ENCODE measurements at regions not wholly inside any gene's neighbourhood (a gene's known extent, or its start where the extent isn't known, plus 50 kb on each side); places are given as distances from the start of the nearest gene placed in this dataset.
"Not testable (repeated sequence)": the region's sequence is repeated elsewhere in the genome, so short reads cannot be mapped to it uniquely, and the experiment has no call there.

- DNase-seq: no peak
Observed at GRCh38 chr7:115638853-115639252, 391.7 kb downstream of the TFEC start.

- no peak for DNase-seq
Observed at GRCh38 chr7:115637128-115637527, 393.4 kb downstream of the TFEC start.

GRCh38 chr7:115635876-115636275, 394.7 kb downstream of the TFEC start:
- DNase-seq: no peak

DNA sequence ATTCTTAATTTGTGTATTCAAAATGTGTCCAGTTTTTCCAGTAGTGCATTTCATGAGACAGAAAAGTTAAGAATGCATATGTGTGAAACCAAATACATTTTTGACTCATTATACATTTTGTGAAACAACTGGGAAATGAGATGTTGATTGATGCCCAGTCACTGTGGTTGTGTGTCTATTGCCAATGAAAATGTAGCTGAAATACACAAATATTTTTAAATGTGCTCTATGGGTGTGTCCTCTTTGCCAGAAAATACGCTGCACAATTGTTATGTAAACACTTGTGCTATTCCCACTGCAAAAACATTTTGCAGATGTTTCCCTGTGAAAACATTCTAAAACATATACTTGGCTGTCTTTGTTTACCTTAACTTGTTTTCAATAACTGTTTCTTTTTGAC, 395.2 kb downstream of the TFEC start:
- no peak for DNase-seq

GRCh38 chr7:115634633-115635032, 395.9 kb downstream of the TFEC start:
- no peak for DNase-seq

- no peak for DNase-seq
Observed at GRCh38 chr7:115632636-115633035, 397.9 kb downstream of the TFEC start.

DNA sequence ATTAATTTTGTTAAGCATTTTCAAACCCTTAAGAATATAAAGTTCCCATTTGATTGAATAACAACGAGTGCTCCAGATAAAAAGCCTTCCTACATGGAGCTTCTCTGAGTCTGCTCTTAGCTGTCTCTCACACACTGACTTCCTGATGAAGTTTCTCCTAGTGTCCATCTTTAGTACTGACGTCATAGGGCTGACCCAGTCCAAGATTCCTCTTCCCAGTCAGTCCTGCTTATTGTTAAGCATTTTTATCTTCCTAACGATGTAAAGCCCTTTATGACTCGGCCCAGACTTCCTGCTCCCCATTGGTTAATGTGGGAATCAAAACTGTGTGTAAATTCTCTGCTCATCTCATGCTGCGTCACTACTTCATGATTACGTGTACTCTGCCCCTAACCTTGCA, 398.8 kb downstream of the TFEC start:
- no peak for DNase-seq

DNA sequence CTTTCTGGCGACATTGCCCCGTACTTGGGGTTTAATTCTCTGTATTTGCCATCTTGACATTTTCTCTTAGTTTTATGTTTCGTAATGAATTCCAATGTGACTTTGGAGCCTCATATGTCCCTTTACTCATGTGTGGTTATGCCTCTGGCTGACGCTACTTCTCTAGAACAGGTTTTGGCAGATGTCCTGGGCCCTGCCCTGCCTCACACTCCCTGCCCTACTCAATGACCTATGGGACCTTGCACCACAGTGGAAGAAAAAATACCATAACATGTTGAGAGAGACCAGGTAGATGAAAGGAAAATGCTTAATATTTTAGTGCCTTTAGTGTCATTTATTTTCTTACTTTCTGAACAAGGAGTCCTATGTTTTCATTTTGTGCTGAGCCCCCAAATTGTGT, 400.5 kb downstream of the TFEC start:
- no peak for DNase-seq

DNA sequence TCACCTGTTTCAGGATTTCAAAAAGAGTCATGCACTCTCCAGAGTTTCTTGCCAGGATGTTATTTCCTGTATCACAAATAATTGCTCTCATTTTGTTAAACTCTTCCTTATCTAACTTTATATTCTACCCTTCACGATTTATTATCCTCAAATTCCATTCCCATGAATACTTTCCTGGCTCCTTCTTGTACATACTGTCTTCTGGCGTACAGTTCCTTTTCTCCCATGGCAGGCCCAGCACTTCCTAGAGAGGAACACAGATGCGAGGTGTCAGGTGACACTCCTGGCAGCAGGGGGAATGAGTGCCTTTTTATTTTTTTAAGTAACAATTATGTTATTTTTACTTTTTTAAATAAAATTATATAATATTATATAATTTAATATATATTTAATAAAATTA, 411.9 kb downstream of the TFEC start:
- DNase-seq: no peak

GRCh38 chr7:115613836-115614235, 416.7 kb downstream of the TFEC start:
- no peak for DNase-seq

DNA sequence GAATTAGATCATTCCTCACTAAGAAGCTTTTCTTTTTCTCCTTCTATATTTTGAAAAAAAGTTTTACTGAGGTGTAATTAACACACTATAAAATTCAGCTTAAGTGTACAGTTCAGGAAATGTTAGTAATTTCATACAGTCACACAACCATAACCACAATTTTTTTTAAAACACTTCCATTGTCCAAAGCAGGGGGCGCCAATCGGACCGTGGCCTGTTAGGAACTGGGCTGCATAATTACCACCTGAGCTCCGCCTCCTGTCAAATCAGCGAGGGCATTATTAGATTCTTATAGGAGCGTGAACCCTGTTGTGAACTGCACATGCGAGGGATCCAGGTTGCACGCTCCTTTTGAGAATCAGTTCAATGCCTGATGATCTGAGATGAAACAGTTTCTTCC, 427.1 kb downstream of the TFEC start:
- no peak for DNase-seq

DNA sequence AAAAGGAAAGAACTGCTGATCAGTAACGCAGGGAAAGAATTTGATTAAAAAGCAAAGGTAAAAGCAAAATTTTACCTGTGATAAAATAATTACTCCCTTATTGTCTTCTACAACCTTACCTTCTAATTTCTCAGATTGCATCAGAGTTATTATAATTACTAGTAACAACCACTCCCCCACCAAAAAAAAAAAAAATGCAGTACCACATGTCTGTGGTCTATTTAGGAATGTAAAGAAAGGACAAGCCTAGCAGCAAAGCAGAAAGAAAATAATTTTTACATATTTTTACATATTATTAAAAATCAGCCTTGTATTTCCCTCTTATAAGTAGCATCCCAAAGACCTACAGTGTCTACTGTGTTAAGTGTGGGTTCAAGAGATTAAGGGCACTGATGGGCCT, 430.4 kb downstream of the TFEC start:
- no peak for DNase-seq

- not testable (repeated sequence) for DNase-seq
Observed at GRCh38 chr7:115599184-115599583, 431.4 kb downstream of the TFEC start.

- DNase-seq: not testable (repeated sequence)
Observed at GRCh38 chr7:115597220-115597619, 433.3 kb downstream of the TFEC start.

- no peak for DNase-seq
Observed at GRCh38 chr7:115593111-115593510, 437.5 kb downstream of the TFEC start.

- no peak for DNase-seq
Observed at GRCh38 chr7:115585015-115585718, 445.4 kb downstream of the TFEC start.

GRCh38 chr7:115582956-115583355, 447.6 kb downstream of the TFEC start:
- DNase-seq: no peak

DNA sequence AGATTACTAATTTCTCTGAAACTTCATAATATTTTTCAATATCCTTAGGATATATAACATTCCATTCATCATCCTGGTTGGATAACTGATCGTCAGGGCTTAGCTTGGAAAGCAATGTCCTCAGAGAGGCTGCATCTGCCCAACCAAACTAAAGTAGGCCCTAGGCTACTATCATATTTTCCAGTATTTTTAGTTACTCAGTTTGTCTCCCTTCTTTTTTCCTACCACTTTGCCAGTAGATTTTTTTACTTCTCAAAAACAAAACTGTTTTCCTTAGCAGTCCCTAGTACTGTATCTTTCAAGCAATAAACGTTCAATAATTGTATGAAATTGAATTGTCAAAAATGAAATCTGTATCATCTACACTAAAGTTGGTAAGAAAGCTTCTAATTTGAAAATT, 452.0 kb downstream of the TFEC start:
- no peak for DNase-seq

- no peak for DNase-seq
Observed at GRCh38 chr7:115574681-115575291, 455.8 kb downstream of the TFEC start.

DNA sequence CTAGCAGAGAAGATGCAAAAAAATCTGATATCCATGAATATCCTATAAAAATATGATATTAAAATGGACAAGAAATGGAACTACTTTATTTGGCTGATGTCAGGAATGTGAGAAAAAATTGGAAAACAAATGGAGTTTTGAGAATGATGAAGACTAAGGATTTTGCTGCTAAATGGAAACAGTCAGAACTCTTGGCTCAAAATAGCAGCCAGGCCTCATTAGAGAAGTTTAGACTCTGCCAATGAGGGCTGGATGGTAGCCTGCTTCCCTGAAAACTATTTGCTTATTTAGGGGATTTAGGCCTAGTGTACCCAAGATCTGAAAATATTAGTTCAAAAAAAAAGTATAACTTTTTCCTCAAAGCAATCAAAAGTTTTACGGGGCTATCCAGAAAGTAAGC, 458.5 kb downstream of the TFEC start:
- DNase-seq: no peak

GRCh38 chr7:115561335-115562110, 469.0 kb downstream of the TFEC start:
- no peak for DNase-seq

DNA sequence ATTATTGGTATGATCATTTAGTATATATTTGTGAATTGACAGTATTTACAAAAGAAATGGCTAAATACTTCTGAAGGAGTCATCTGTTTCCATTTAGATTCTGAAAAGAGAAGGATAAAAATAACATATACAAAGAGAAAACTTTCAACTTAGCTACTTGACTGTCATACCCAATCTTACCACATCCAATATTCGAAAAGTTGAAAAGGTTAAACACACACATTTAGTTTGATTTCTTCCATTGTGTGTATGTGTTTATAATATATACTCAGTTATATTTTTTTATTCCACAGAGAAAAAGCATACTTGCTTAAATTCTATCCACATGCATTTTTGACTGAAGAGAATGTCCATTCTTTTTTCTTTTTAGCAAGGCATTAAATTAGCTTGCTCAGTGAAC, 470.7 kb downstream of the TFEC start:
- DNase-seq: no peak

DNA sequence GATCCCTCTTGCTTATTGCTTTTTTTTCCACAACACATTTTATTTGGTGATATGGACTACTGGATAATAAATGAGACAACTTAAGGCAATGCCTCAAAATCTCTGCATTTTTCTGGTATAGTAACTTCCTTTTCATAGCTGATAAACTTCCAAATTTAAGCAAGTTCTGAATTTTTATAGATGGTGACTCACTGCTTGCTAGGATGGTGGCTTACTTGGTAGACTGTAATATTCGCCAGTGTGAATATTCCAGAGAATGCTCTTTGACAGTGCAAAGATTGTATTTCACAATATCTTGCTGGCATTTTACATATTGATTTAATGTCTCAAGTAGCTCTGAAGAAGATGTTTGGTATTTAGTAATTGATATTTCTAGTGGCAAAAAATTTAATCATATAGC, 472.4 kb downstream of the TFEC start:
- DNase-seq: no peak

- not testable (repeated sequence) for DNase-seq
Observed at GRCh38 chr7:115557296-115557695, 473.3 kb downstream of the TFEC start.

All from NCI-H524 treated with DMSO at 0.1 percent for 48 hours (cell line).